Stimulated activated CD4-positive, alpha-beta T cell treated with anti-CD3 and anti-CD28 coated beads, Interleukin-1b, Interleukin-23, amount 100 ng/mL, for 48 hours (primary cell): ENCODE measurements at regions not wholly inside any gene's neighbourhood (a gene's known extent, or its start where the extent isn't known, plus 50 kb on each side); places are given as distances from the start of the nearest gene placed in this dataset.
A peak's percentile ranks its signal among the peaks of the same experiment; 100 is the strongest.
"Not testable (repeated sequence)": the region's sequence is repeated elsewhere in the genome, so short reads cannot be mapped to it uniquely, and the experiment has no call there.

Experiments used
- DNase-seq: peaks from one replicate; pipeline ENCODE4 v3.0.0-alpha.2; 2020

- DNase-seq, result no peak
Measured at GRCh38 chr22:11253000-11253511, 4274.9 kb upstream of the OR11H1 start.

DNA sequence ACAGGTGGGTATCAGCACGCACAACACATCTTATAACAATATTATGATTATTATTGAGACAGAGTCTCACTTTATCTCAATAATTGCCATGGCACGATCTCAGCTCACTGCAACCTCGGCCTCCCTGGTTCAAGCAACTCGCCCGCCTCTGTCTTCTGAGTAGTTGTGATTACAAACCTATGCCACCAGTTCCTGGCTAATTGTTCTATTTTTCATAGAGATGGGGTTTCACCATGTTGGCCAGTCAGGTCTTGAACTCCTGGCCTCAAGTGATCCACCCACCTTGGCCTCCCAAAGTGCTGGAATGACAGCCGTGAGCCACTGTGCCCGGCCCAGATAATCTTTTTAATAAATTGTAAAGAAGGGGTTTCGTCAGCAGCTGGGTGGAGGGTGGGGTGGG lies 4257.0 kb upstream of the OR11H1 start:
- DNase-seq, result not testable (repeated sequence)

- DNase-seq, result peak; percentile 17
Measured at GRCh38 chr22:11285116-11285838, 4242.7 kb upstream of the OR11H1 start.

DNA sequence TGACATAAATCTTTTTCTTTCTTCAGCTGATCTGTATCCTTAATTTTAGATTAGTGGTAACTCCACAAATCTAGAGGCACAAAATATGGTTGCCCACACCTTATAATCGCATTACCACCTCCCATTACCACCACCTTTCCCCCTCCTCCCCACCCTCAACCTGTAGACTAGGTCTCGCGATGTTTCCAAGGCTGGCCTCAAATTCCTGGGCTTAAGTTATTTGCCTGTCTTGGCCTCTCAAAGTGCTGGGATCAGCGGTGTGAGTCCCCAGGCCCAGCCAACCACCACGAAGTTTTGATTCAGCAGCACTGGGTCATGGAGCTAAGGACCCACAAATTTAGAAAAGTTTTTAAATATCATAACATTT lies 4242.2 kb upstream of the OR11H1 start:
- DNase-seq, result not testable (repeated sequence)

DNA sequence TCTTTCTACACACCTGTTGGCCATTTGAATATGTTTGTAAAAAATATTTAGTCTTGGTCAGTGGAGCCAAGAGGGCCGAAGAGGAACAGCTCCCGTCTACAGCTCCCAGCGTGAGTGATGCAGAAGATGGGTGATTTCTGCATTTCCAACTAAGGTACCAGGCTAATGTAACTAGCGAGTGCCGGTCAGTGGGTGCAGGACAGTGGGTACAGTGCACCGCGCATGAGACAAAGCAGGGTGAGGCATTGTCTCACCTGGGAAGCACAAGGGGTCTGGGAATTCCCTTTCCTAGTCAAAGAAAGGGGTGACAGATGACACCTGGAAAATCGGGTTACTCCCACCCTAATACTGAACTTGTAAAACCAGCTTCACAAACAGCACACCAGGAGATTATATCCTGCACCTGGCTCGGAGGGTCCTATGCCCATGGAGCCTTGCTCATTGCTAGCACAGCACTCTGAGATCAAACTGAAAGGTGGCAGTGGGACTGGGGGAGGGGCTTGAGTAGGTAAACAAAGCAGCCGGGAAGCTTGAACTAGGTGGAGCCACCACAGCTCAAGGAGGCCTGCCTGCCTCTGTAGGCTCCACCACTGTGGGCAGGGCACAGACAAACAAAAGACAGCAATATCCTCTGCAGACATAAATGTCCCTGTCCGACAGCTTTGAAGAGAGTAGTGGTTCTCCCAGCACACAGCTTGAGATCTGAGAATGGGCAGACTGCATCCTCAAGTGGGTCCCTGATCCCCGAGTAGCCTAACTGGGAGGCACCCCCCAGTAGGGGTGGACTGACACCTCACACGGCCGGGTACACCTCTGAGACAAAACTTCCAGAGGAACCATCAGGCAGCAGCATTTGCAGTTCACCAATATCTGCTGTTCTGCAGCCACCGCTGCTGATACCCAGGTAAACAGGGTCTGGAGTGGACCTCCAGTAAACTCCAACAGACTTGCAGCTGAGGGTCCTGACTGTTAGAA lies 4239.5 kb upstream of the OR11H1 start:
- not testable (repeated sequence) for DNase-seq

DNA sequence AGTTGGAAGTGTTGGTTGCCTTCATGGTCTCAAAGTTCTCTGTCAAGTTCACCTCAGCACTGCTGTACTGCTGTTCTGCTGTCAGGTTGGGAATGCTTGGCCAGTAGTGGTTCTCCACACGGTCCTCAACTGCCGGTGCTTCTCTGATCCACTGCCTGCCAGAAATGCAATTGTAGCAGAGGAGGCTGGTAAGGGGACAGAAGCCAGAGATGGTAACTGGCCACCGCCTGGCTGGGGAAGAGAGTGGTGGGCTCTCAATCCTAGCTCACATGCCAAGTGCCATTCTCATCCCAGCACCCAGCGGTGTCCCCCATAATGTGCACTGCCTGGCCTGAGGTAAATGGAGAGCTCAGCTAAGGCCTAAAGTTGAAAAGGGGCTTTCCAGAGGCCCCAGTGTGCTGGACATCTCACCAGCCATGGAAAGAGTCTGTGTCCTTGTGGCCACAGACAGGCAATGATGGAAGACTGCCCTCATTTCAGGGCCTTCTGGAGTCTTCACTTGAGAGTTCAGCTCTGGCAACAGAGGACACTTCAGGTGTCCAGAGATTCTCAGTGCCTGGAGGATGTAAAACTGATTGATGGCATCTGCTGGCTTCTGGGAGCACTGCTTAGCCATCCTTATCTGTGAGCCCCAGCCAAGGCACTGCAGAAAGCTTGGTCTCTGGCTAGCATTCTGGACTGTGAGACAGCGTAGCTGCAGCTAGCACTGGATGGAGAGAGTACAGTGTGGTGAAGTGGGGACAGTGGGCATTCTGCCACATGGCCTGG lies 4229.7 kb upstream of the OR11H1 start:
- not testable (repeated sequence) for DNase-seq

DNA sequence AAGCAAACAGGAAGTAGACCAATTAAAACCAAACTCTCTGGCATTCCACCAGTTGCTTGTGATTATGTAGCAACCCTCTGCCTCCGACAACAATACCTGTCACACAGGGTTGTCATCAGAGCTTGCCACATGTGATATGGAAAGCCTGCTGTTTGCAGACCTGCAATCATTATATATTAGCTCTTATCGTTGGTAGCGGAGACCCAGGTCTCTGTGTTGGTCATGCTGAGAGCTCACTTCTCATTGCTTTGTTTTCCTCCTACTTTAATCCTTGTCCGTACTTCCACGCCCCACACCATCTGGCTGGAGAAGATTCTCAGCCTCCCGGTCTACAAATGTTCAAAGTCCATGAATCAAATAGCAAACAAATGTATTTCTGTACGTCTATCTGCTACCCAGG lies 4225.6 kb upstream of the OR11H1 start:
- DNase-seq, result not testable (repeated sequence)

GRCh38 chr22:11302904-11303303 lies 4225.1 kb upstream of the OR11H1 start:
- not testable (repeated sequence) for DNase-seq

- DNase-seq, result not testable (repeated sequence)
Measured at GRCh38 chr22:11305179-11305578, 4222.8 kb upstream of the OR11H1 start.

- not testable (repeated sequence) for DNase-seq
Measured at GRCh38 chr22:11306933-11307518, 4221.0 kb upstream of the OR11H1 start.

DNA sequence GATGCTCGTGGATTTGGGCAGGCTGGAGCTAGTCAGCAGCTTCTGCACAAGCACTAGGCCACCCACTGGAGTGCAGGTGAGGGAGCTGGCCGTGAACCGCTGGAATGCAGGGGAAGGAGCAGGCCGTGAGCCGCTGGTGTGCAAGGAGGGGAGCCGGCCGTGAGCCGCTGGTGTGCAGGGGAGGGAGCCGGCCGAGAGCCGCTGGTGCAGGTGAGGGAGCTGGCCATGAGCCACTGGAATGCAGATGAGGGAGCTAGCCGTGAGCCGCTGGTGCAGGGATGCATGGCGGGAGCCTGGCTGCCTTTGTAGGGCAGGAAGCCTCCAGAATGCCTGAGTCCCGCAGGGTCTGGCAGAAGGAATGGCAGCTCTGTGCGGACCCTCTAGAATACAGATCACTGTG lies 4220.0 kb upstream of the OR11H1 start:
- no peak for DNase-seq

- DNase-seq, result not testable (repeated sequence)
Measured at GRCh38 chr22:11309777-11310176, 4218.2 kb upstream of the OR11H1 start.

DNA sequence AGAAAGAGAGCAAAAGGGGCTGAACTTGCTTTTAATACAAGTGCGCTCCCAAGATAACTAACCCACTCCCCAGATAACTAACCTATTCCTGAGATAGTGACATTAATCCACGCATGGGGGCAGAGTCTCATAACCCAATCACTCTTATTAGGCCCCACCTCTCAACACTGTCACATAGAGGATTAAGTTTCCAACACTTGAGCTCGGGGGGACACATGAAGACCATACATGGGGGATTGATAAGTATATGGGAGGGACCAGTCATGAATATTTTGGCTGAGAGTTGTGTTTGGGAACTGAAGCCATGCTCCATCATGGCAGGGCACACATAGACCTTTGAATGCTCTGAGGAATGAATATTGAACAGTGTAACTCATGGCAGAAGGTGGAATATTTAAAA lies 4217.3 kb upstream of the OR11H1 start:
- not testable (repeated sequence) for DNase-seq

- DNase-seq, result not testable (repeated sequence)
Measured at GRCh38 chr22:11312640-11313039, 4215.4 kb upstream of the OR11H1 start.

DNA sequence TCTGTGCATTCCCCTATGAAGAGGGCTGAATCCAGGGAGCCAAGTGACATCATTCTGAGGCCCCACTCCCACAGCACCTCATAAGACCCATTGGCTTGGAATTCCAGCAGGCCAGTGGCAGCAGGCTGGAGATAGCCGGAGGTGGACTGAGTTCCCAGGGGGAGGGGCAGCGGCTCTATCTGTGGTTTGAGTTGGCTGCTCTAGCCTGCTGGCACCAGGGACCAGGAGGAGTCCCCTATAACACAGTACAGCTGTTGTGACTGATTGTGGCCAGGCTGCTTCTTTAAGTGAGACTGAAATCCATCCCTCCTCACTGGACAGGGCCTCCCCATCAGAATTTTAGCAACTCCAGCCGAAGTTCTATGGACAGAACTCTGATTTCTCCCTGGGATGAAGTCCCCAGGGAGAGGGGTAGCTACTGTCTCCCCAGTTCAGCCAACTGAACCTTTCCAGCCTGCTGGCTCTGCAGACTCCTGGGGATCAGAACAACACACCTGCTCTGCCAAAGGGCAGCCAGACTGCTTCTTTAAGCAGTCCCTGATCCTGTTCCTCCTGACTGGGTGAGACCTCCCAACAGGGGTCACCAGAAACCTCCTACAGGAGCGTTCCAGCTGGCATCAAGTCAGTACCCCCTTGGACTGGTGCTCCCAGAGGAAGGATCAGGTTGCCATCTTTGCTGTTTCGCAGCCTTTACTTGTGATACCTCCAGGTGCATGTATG lies 4214.8 kb upstream of the OR11H1 start:
- not testable (repeated sequence) for DNase-seq

- DNase-seq, result not testable (repeated sequence)
Measured at GRCh38 chr22:11318633-11319032, 4209.4 kb upstream of the OR11H1 start.

GRCh38 chr22:11324439-11325037 lies 4203.5 kb upstream of the OR11H1 start:
- not testable (repeated sequence) for DNase-seq

- DNase-seq, result no peak
Measured at GRCh38 chr22:11325767-11326166, 4202.2 kb upstream of the OR11H1 start.

DNA sequence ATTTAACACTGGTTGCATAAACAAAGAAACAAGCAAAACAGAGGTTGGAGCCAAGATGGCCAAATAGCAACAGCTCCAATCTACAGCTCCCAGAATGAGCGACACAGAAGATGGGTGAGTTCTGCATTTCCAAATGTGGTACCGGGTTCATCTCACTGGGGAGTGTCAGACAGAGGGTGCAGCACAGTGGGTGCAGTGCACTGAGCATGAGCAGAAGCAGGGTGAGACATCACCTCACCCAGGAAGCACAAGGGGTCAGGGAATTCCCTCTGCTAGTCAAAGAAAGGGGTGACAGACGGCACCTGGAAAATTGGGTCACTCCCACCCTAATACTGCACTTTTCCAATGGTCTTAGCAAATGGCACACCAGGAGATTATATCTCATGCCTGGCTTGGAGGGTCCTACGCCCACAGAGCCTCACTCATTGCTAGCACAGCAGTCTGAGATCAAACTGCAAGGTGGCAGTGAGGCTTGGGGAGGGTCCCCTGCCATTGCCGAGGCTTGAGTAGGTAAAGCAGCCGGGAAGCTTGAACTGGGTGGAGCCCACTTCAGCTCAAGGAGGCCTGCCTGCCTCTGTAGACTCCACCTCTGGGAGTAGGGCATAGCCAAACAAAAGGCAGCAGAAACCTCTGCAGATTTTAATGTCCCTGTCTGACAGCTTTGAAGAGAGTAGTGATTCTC lies 4186.5 kb upstream of the OR11H1 start:
- not testable (repeated sequence) for DNase-seq

DNA sequence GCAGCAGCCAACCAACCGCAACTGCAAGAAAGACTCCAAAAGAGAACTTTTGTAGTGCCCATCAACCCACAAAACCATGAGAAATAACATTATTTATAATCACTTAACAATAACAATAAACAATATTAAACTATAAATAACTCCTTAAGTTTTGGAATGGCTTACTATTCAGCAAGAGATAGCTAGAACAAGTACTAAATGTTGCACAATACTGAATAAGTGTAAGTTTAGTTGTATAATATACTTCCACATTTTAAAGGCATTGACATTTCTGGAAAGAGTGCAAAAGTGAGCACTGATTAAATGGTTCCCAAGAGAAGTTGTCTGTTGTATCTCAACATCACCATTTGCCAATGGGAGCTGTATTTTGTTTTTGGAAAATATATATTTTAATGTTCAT lies 4176.8 kb upstream of the OR11H1 start:
- not testable (repeated sequence) for DNase-seq

DNA sequence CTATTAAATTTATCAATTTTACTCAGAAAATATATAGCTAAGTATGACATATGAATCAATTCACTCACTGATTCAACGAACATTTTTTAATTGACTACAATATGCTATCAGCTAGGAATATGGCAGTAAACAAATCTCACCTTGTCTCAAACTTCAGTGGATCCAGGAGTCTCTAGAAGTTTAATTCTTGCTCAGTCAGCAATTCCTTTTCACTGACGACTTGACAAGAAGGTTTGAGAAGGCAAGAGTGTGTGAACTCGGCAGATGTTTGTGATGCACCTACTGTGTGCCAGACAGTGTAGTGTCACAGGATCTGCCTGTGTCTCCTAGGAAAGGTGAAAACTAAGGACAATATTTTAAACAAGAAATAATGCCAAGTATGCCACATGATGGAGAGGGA lies 4175.7 kb upstream of the OR11H1 start:
- DNase-seq, result not testable (repeated sequence)
